GM03348 (cell line): ENCODE measurements at regions not wholly inside any gene's neighbourhood (a gene's known extent, or its start where the extent isn't known, plus 50 kb on each side); places are given as distances from the start of the nearest gene placed in this dataset.
"Not testable (repeated sequence)": the region's sequence is repeated elsewhere in the genome, so short reads cannot be mapped to it uniquely, and the experiment has no call there.

Source experiments
- DNase-seq: peaks from one replicate; pipeline ENCODE4 v3.0.0; 2012; ENCODE audit warnings: low spot score

DNA sequence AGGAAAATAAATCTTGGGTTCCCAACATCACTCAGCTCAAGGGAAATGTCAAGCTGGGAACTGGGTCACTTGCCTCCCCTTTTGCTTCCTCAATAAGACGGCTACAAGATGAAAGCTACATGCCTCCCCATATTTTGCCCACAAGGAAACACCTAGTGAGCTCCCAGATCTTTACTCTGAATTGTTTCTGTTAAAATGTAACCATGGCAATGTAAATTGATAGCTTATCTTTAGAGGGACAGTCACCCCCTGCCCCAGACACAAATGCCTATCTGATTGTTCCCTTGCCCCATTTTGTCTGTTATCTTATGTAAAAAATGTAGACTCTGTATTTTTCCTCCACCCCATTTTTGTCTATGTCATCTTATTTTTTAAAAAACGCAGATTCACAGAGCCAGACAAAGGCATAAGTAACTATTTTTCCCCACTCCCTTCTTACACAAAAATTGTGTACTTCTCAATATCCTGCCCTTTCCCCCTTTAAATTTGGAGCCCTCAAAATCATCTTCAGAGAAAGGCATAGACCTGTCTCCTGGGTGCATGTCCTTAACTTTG is 288.7 kb upstream of the ERCC4 start:
- DNase-seq: no peak

- no peak for DNase-seq
Measured at GRCh38 chr16:13631916-13632315, 288.0 kb upstream of the ERCC4 start.

DNA sequence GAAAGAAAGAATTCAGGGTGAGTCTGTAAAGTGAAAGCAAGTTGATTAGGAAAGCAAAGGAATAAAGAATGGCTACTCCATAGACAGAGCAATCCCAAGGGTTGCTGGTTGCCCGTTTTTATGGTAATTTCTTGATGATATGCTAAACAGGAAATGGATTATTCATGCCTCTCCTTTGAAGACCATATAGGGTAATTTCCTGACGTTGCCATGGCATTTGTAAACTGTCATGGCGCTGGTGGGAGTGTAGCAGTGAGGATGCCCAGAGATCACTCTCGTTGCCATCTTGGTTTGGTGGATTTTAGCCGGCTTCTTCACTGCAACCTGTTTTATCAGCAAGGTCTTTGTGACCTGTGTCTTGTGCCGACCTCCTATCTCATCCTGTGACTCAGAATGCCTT is 287.4 kb upstream of the ERCC4 start:
- DNase-seq: not testable (repeated sequence)

- no peak for DNase-seq
Measured at GRCh38 chr16:13633391-13633861, 286.5 kb upstream of the ERCC4 start.

GRCh38 chr16:13634253-13634652 is 285.7 kb upstream of the ERCC4 start:
- DNase-seq: no peak

- no peak for DNase-seq
Measured at GRCh38 chr16:13634959-13635358, 285.0 kb upstream of the ERCC4 start.

DNA sequence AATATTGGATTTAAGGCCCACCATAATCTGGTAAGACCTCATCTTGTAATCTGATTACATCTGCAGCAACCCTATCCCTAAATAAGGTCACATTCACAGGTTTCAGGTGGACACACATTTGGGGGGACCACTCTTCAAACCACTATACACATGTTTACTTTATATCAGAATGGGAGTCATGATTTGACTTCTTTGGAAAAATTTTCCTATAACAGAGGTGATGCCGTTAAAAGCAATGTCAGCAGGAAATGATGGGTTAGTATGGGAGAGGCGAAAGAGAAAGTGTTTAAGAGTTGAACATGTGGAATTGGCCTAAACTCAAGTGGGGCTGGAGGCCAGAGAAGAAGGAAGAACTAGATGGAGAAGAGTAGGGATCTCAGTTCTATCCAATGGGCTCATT is 281.7 kb upstream of the ERCC4 start:
- no peak for DNase-seq

- no peak for DNase-seq
Measured at GRCh38 chr16:13643412-13643811, 276.5 kb upstream of the ERCC4 start.

DNA sequence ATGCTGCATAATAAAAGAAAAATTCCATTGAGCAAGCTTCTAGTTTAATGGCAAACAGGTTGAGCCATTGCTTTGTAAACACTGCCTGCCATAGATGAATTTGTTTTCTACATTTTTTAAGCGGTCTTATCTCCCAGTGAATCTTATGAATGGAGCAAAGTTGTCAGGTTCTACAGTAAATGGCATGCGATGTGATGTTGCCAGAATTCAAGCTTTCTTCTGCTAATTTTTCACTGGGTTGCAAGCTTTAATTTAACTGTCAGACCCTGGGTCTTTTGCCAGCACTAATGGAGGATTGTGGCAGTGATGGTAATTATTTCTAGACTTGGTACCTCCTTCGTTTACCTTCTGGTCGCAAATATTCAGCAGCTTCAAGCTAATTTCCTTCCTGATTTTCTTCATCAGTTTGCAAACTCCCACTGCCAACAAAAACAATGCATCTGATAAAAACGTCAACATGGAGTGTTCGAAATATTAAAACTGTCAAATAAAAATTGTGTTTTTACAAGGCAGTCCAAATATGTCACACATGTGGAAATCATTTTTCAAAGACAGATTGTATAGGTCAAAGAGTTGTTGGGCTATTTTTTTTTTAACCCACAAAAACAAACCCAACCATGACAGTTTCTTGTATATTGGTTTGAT is 274.2 kb upstream of the ERCC4 start:
- DNase-seq: no peak

- DNase-seq: no peak
Measured at GRCh38 chr16:13660807-13661206, 259.1 kb upstream of the ERCC4 start.

- DNase-seq: no peak
Measured at GRCh38 chr16:13665876-13666275, 254.1 kb upstream of the ERCC4 start.

- no peak for DNase-seq
Measured at GRCh38 chr16:13672196-13672595, 247.8 kb upstream of the ERCC4 start.

- no peak for DNase-seq
Measured at GRCh38 chr16:13680021-13680889, 239.7 kb upstream of the ERCC4 start.

- DNase-seq: no peak
Measured at GRCh38 chr16:13684819-13685563, 235.0 kb upstream of the ERCC4 start.

DNA sequence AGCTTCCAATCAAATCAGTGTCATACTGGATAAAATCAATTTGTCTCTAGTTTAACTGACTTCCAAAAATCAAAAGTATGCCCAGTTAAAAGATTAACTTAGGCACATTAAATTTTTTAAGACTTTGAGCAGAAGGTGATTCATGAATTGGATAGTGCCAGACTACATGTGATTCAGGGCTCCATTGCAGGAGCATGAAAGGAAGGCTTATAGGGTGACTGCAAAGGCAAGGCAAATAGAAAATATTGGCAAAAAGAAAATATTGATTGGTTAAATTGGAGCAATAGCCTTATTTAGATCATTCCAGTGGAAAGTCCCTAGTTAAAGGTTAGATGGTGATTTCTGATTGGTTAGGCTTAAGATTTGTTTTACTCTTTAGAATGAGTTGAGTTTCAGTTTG is 223.9 kb upstream of the ERCC4 start:
- no peak for DNase-seq

DNA sequence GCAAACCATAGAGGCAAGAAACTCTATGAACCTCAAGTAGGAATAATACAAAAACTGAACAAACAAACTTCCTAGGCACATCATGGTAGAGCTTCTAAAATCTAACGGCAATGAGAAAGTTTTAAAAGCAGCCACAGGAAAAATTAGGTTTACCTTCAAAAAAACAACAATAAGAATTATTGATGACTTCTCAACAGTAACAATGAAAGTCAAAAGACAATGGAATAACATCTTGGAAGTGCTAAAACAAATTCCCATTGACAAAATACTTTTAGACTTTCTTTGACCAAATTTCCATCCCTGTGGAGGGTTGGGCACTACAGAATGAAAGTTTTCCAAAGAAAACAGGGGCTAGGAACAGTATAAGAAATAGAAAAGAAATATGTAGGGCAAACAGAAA is 222.9 kb upstream of the ERCC4 start:
- no peak for DNase-seq

DNA sequence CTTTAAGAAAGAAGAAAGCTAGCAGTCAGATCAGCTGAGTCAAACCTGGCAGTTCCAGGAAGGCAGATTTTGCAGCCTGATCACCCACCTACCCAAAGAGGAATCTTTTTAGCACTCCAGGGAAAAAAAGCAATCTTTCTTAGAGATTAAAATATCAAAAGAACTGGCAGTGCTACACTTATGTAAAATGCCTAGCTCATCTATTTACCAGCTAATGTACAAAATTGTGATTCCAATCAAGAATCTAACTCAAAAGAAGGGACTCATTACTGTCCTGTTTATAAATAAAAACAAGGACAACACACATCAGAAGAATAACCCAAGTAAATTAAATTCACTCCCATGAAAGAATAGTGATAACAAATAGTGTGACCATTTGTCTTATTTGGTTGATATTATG is 222.4 kb upstream of the ERCC4 start:
- no peak for DNase-seq

GRCh38 chr16:13702614-13703013 is 217.3 kb upstream of the ERCC4 start:
- DNase-seq: no peak

DNA sequence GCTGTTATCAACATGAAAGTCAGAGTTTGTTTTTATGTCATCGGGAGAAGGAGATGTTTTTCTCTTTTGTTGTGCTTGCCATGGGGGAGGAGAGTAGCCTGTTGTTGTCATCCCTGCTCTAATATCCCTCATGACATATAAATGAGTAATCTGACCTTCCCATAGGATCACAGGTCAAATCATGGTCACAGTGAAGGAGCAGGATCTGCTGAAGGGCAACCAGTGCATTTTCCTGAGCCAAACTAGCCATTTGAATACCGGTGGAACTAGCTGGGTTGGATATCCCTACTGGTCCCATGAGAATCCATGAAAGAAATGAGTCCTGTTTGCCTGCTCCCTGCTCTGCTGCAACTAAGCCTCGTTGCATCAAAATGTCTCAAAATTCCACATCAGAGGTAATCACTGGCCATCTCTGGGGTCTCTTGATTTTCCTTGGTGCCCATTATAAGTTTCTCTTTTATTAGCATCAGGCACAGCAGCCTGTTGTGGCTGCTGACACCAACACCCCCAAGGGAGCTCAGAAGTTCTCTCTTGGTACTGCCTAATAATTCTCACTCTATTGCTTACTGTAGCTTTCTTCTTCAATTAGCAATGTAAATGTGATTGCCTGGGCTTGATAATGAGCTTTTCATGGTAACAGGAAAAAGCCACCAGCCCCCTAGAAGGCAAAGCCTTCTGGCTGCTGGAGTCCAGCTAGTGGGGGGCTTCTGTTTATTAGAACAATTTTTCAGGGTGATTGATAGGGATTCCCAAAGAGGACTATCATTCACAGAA is 211.4 kb upstream of the ERCC4 start:
- DNase-seq: no peak

GRCh38 chr16:13718748-13719147 is 201.2 kb upstream of the ERCC4 start:
- no peak for DNase-seq

DNA sequence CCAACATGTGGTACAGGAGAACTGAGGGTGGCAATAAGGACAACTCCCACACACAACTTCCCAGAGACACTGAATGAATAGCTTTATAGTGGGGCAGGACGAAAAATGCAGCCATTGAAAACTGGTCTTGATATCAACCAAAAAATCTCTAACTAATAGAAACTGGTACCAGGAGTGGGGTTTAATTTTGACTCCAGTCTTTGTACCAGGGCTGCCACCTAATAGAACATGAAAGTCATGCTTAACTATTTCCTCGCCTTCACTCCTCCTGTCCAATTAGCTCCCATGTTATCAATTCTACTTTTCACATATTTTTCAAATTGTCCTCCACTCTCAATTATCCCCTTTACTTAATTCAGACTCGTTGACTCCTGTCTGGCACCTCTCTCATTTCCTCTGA is 192.0 kb upstream of the ERCC4 start:
- DNase-seq: no peak

DNA sequence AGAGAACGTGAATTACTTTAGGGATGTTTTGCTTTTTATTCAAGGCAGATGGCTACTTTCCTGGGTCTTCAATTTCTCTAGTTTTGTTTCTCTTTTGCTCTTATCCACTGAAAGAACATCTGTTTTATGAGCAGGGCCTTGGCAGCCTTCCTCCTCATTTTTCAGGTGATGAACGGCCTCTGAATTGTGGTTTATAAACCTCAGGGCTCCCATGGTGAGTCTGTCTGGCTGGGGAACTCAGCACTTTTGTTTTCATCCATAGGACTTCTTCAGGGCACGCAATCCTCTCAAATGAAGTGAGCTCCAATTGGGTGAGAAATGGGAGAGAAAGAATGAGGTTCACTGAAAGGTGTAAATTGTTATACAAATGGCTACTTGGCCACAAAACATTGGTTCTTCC is 186.4 kb upstream of the ERCC4 start:
- no peak for DNase-seq
